Heart left ventricle (tissue), 13 donors: ENCODE measurements at regions not wholly inside any gene's neighbourhood (a gene's known extent, or its start where the extent isn't known, plus 50 kb on each side); places are given as distances from the start of the nearest gene placed in this dataset.

Experiments used
- POLR2A ChIP-seq, 2 donors: fragments of 450-650 bp; IDR thresholded peaks; one replicate each; pipeline ENCODE4 v1.6.1; 2017; ENCODE audit warnings: antibody characterized with exemption in 2 of 2, mild to moderate bottlenecking in 2 of 2, moderate library complexity in 2 of 2
- TF ChIP-seq, protein P1 (sequence below), 12 donors: fragments of 200-600 bp; sonication (generic) in 4 of 12; IDR thresholded peaks; one replicate each; pipeline versions ENCODE4 v1.5.0 to v1.8.0; 2018 to 2022; ENCODE audit warnings: antibody characterized with exemption in 12 of 12, mild to moderate bottlenecking in 5 of 12
- donor health status: ischemic (EF 13 %, LVEDD 7.1; RV severe dilation, severe dysfunction).
- donor health status: DM: no; HTN: yes; CAD: no.
- donor health status: DM: no; HTN: no; CAD: no.
- donor health status: ischemic (EF 25% LVEDD 6.9; RV normal size, moderate dysfunction).
- donor health status: ischemic (EF 25% LVEDD 5.7; RV mildly dilated, moderate dysfunction).
- donor health status: ischemic (EF 35%, LVEDD 5.7; RV mildly dilated, moderate dysfunction).
- donor health status: nonischemic (EF 11% LVEDD 7.7; RV severe dilation, severe dysfunction).
- donor health status: DM: yes; HTN: yes; CAD: no.
- donor health status: PGD.
- donor health status: ischemic (EF 29% LVEDD 5.4; RV normal size, mild dysfunction).
- donor health status: nonischemic (EF 23%, LVEDD 6.1; RV moderate dilation, normal function).

DNA sequence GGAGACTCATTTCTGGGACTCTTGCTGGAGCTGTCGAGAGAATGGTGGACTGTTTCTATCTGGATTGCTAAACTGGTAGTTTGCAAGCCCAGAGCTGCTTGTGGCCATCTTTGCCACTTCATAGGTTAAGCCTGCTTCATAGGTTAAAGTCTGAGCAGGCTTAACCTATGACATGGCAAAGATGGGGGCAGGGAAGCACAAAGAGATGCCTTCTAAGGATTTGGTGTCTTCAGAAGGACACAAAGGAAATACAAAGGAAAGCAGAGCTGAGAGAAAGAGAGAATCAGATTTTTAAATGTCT lies 78.4 kb upstream of the MAX start:
- TF ChIP-seq, protein P1, sequence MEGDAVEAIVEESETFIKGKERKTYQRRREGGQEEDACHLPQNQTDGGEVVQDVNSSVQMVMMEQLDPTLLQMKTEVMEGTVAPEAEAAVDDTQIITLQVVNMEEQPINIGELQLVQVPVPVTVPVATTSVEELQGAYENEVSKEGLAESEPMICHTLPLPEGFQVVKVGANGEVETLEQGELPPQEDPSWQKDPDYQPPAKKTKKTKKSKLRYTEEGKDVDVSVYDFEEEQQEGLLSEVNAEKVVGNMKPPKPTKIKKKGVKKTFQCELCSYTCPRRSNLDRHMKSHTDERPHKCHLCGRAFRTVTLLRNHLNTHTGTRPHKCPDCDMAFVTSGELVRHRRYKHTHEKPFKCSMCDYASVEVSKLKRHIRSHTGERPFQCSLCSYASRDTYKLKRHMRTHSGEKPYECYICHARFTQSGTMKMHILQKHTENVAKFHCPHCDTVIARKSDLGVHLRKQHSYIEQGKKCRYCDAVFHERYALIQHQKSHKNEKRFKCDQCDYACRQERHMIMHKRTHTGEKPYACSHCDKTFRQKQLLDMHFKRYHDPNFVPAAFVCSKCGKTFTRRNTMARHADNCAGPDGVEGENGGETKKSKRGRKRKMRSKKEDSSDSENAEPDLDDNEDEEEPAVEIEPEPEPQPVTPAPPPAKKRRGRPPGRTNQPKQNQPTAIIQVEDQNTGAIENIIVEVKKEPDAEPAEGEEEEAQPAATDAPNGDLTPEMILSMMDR (IDR thresholded peaks at IDR 0.05) = no peak
- no peak for TF ChIP-seq POLR2A (IDR thresholded peaks at IDR 0.05)
